GM21723 (cell line): ENCODE measurements at regions not wholly inside any gene's neighbourhood (a gene's known extent, or its start where the extent isn't known, plus 50 kb on each side); places are given as distances from the start of the nearest gene placed in this dataset.

Experiments used
- ATAC-seq: cut with Tn5 transposase; IDR thresholded peaks from one replicate; pipeline ENCODE4 v1.9.1; 2021; ENCODE audit warnings: mild to moderate bottlenecking, moderate library complexity; ENCODE audit not compliant: unreplicated experiment

- no peak for ATAC-seq
These were observed 314.7 kb upstream of the DACH1 start for GRCh38 chr13:72181661-72182060.

GRCh38 chr13:72180253-72180952 is 313.4 kb upstream of the DACH1 start:
- no peak for ATAC-seq

GRCh38 chr13:72174549-72174948 is 307.5 kb upstream of the DACH1 start:
- ATAC-seq = no peak

- no peak for ATAC-seq
These were observed 303.6 kb upstream of the DACH1 start for GRCh38 chr13:72170571-72170970.

- no peak for ATAC-seq
These were observed 301.3 kb upstream of the DACH1 start for GRCh38 chr13:72168126-72168855.

- ATAC-seq = no peak
These were observed 299.2 kb upstream of the DACH1 start for GRCh38 chr13:72166102-72166650.

- no peak for ATAC-seq
These were observed 298.3 kb upstream of the DACH1 start for GRCh38 chr13:72165276-72165675.

GRCh38 chr13:72164811-72165210 is 297.8 kb upstream of the DACH1 start:
- no peak for ATAC-seq

GRCh38 chr13:72163678-72164077 is 296.7 kb upstream of the DACH1 start:
- no peak for ATAC-seq

GRCh38 chr13:72160977-72161376 is 294.0 kb upstream of the DACH1 start:
- no peak for ATAC-seq

- ATAC-seq = no peak
These were observed 289.8 kb upstream of the DACH1 start for GRCh38 chr13:72156760-72157159.

- ATAC-seq = no peak
These were observed 286.3 kb upstream of the DACH1 start for GRCh38 chr13:72153272-72153671.

GRCh38 chr13:72151241-72151640 is 284.2 kb upstream of the DACH1 start:
- no peak for ATAC-seq

GRCh38 chr13:72150502-72150901 is 283.5 kb upstream of the DACH1 start:
- no peak for ATAC-seq

GRCh38 chr13:72149701-72150100 is 282.7 kb upstream of the DACH1 start:
- ATAC-seq = no peak

GRCh38 chr13:72146816-72147215 is 279.8 kb upstream of the DACH1 start:
- ATAC-seq = no peak

- no peak for ATAC-seq
These were observed 278.4 kb upstream of the DACH1 start for GRCh38 chr13:72145383-72145782.

GRCh38 chr13:72144636-72145035 is 277.6 kb upstream of the DACH1 start:
- no peak for ATAC-seq

GRCh38 chr13:72141855-72142519 is 275.0 kb upstream of the DACH1 start:
- no peak for ATAC-seq

GRCh38 chr13:72139192-72139591 is 272.2 kb upstream of the DACH1 start:
- no peak for ATAC-seq

GRCh38 chr13:72132075-72132474 is 265.1 kb upstream of the DACH1 start:
- no peak for ATAC-seq

- ATAC-seq = no peak
These were observed 262.1 kb upstream of the DACH1 start for GRCh38 chr13:72129117-72129516.
